ENCODE measurements at regions not wholly inside any gene's neighbourhood (a gene's known extent, or its start where the extent isn't known, plus 50 kb on each side); places are given as distances from the start of the nearest gene placed in this dataset.

DNA sequence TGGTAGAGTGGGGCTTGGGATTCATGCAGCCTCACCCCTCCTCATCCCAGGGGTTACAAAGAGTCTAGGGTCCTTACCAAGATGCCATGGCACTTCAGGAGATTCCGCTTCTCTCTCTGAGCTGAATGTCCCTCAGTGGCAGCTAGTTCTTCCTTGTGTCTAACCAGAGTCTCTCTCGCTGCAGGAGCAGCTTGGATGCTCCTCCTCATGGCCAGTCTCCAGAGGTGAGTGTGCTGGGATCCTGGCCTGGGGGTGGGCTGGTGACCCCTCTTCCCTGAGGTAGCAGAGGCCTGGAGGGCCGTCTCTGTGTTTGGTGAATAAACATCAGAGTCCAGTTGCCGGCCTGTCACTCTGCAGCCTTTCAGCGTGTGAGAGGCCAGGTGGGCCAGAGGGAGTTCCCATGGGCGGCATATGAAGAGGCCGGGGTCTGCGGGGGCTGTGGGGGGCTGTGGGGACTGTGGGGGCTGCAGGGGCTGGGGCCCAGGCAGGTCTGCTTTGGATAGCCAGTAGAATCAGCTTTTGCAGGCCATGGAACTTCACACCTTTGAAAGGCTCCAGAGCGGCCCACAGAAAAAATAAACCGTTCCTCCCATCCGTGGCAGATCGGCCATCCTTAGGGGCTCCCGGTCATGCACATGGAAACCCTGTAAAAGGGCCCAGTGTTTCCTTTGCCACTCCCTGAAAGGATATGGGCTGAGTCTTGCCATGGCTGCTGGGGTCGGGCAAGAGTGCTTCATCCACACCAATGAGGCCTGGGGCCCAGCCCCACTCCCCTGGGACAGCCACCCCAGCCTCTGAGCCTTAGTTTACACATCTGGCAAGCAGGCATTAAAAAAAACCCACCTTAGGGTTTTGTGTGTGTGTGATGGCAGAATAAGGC lies 256.4 kb downstream of the FOXD2 start:
- TF ChIP-seq TAF1 (IDR thresholded peaks at IDR 0.05; ENCODE audit: borderline replicate concordance, insufficient read depth, low read length) (no peak), POLR2AphosphoS5 (IDR thresholded peaks at IDR 0.05; ENCODE audit: low read depth, low read length) (no peak), FOXP2 (optimal IDR thresholded peaks at IDR 0.05; ENCODE audit: borderline replicate concordance, extremely low read depth, extremely low read length, insufficient read depth) (no peak), SIN3A (IDR thresholded peaks at IDR 0.05; ENCODE audit: borderline replicate concordance, insufficient read depth, low read length) (no peak)
- TF ChIP-seq, protein P1, sequence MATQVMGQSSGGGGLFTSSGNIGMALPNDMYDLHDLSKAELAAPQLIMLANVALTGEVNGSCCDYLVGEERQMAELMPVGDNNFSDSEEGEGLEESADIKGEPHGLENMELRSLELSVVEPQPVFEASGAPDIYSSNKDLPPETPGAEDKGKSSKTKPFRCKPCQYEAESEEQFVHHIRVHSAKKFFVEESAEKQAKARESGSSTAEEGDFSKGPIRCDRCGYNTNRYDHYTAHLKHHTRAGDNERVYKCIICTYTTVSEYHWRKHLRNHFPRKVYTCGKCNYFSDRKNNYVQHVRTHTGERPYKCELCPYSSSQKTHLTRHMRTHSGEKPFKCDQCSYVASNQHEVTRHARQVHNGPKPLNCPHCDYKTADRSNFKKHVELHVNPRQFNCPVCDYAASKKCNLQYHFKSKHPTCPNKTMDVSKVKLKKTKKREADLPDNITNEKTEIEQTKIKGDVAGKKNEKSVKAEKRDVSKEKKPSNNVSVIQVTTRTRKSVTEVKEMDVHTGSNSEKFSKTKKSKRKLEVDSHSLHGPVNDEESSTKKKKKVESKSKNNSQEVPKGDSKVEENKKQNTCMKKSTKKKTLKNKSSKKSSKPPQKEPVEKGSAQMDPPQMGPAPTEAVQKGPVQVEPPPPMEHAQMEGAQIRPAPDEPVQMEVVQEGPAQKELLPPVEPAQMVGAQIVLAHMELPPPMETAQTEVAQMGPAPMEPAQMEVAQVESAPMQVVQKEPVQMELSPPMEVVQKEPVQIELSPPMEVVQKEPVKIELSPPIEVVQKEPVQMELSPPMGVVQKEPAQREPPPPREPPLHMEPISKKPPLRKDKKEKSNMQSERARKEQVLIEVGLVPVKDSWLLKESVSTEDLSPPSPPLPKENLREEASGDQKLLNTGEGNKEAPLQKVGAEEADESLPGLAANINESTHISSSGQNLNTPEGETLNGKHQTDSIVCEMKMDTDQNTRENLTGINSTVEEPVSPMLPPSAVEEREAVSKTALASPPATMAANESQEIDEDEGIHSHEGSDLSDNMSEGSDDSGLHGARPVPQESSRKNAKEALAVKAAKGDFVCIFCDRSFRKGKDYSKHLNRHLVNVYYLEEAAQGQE (IDR thresholded peaks at IDR 0.05; ENCODE audit: insufficient read depth in 1 of 2, low read depth in 2 of 2, low read length in 2 of 2) = no peak

DNA sequence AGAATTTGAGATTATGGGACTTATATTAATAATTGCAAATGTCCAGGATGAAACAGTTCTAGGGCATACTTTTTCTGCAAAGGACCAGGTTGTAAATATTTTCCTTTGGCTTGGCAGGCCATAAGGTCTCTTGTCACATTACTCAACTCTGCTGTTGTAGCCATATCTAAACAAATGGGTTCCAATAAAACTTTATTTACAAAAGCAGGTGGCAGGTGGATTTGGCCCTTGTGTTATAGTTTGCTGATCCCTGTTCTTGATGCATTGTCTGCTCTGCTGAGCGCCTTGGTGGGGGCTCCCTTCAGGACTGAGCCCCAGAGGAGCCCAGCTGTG lies 258.5 kb downstream of the FOXD2 start:
- no peak for TF ChIP-seq FOXP2 (optimal IDR thresholded peaks at IDR 0.05; ENCODE audit: borderline replicate concordance, extremely low read depth, extremely low read length, insufficient read depth)
- no peak for TF ChIP-seq TAF1 (IDR thresholded peaks at IDR 0.05; ENCODE audit: borderline replicate concordance, insufficient read depth, low read length)
- TF ChIP-seq, protein P1 (IDR thresholded peaks at IDR 0.05; ENCODE audit: insufficient read depth in 1 of 2, low read depth in 2 of 2, low read length in 2 of 2) = no peak
- no peak for TF ChIP-seq SIN3A (IDR thresholded peaks at IDR 0.05; ENCODE audit: borderline replicate concordance, insufficient read depth, low read length)
- no peak for TF ChIP-seq POLR2AphosphoS5 (IDR thresholded peaks at IDR 0.05; ENCODE audit: low read depth, low read length)

DNA sequence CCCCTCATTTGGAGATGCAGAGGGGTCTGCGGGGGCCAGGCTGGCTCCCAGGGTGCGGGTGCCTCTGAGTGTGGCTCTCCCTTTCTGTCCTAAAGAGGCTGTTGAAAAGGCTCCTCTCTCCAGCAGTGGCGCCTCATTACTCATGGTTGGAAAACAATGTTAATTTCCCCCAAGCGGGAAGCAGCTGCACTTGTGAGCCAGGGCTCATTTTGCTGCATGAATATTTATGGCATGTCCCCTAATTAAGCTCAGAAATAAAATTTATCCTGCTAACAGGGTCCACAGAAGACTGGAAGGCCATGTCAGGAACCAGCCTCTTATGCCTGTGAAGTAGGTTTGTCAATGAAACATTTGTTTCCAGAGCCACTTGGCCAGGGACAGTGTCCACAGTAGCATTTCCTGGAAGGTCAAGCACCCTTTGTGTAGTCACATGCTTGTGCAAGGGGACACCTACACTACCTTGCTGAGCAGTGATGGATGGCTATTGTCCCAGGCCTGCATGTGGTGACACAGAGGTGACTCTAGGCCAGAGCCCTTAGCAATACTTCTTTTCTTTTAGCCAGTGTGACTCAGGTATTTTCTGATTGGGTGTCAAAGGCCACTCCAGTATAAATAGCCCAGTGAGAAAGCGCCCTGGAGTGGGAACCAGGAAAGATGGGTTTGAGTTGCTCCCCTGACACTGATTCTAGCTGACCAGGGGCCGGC lies 259.0 kb downstream of the FOXD2 start:
- TF ChIP-seq SIN3A (IDR thresholded peaks at IDR 0.05; ENCODE audit: borderline replicate concordance, insufficient read depth, low read length) (no peak), FOXP2 (optimal IDR thresholded peaks at IDR 0.05; ENCODE audit: borderline replicate concordance, extremely low read depth, extremely low read length, insufficient read depth) (no peak), POLR2AphosphoS5 (IDR thresholded peaks at IDR 0.05; ENCODE audit: low read depth, low read length) (no peak), TAF1 (IDR thresholded peaks at IDR 0.05; ENCODE audit: borderline replicate concordance, insufficient read depth, low read length) (no peak)
- TF ChIP-seq, protein P1 (IDR thresholded peaks at IDR 0.05; ENCODE audit: insufficient read depth in 1 of 2, low read depth in 2 of 2, low read length in 2 of 2) = no peak

DNA sequence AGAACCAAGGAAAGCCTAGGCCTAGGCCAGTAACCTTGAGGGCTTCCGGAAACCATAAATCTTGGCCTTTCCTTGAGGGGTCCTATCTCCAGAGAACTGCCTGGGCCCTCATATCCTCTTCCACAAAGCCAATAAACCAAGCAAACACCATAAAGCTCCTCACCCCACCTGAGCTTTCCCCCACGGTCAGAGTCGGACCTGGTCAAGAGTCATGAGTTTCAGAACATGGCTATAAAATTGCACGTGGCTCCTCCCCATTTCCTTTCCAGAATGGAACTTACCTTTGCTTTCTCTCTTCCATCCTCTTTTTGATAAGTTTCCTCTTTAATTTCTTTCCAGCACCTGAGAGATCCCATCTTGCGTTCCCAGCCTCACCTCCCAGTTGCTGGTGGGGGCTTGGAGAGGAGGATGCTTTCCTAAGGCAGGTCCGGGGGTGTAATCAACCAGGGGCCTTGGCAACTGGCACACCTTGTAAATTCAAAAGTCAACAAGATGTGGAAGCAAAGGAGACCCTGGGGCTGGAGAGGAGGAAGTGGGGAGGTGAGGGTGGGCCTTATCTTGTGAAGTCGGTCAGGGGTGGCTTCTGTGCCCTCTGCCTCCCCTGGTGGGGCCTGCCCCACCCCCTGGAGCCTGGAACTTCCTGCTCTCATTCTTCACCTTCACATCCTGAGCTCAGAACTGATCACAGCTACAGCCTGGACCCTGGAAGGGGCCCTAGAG lies 259.9 kb downstream of the FOXD2 start:
- no peak for TF ChIP-seq FOXP2 (optimal IDR thresholded peaks at IDR 0.05; ENCODE audit: borderline replicate concordance, extremely low read depth, extremely low read length, insufficient read depth)
- TF ChIP-seq, protein P1 (IDR thresholded peaks at IDR 0.05; ENCODE audit: insufficient read depth in 1 of 2, low read depth in 2 of 2, low read length in 2 of 2) = no peak
- no peak for TF ChIP-seq SIN3A (IDR thresholded peaks at IDR 0.05; ENCODE audit: borderline replicate concordance, insufficient read depth, low read length)
- no peak for TF ChIP-seq TAF1 (IDR thresholded peaks at IDR 0.05; ENCODE audit: borderline replicate concordance, insufficient read depth, low read length)
- no peak for TF ChIP-seq POLR2AphosphoS5 (IDR thresholded peaks at IDR 0.05; ENCODE audit: low read depth, low read length)
